HG02852 (cell line): ENCODE measurements at regions not wholly inside any gene's neighbourhood (a gene's known extent, or its start where the extent isn't known, plus 50 kb on each side); places are given as distances from the start of the nearest gene placed in this dataset.
"Not testable (repeated sequence)": the region's sequence is repeated elsewhere in the genome, so short reads cannot be mapped to it uniquely, and the experiment has no call there.

Experiments
- ATAC-seq: cut with Tn5 transposase; IDR thresholded peaks from one replicate; pipeline ENCODE4 v1.9.1; 2021; ENCODE audit warnings: mild to moderate bottlenecking, moderate library complexity; ENCODE audit not compliant: unreplicated experiment

DNA sequence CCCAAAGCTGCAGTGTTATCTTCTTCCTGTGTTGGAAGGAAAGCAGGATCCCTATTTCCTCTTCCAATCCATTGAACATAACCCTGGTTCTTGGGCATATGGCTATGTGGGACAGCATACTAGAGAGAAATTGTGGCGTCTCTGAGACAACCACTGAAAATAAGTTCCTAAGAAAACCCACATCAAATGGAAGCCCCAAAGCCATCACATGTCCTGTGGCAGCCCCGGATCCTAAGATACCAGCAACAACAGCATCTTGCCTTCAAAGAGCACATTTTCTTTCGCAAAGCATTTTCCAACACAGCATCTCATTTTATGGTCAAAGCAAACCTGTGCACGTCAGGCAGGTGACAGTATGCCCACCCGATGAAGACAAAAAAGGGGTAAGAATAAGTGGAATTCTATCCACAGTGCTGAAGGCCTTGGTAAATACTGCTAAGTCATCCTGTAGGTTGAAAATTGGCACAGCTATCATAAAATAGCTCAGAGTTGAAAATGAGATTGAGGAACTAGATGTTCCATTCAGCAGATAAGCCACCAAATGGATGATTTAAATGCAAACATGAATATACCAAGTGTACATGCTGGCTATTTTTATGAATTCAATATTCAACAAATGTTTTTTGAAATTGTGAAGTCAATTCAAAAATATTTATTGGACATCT, 232.2 kb downstream of the DLEU7 start:
- no peak for ATAC-seq

DNA sequence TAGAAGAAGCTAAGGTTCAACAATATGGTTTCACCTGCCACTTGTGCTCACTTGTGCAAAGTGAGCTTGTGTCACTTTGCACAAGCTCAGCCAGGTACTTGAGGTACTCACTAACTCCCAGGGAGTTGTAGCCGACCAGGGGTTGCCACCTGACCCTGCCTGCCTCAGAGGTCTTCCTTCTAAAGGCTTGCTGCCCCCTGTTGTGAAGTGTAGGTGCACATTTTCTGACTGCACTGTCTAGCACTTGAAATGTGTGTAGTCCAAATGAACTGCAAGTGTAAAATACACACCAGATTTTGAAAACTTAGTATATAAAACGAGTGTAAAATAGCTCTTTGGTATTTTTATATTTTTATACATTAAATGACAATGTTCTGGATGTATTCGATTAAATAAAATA, 230.8 kb downstream of the DLEU7 start:
- no peak for ATAC-seq

DNA sequence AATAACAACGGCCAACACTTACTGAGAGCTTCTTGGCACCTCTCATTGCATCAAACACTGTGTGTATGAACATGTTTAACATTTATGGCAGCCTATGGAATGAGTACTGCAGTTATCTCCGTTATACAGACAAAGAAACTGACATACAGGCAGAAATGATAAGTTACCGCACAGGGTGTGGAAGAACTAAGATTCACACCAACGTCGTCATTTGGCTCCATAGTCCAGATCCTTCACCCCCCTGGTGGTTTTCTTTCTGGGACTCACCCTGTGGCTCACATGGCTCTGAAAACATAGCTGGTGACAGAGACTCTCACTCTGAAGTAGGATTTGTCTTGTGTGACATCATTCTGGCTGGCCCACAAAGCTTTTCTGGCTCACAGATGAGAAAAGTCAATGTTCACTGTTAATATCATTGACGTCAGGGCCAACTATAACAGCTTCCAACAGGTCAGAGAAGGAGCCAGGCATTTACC, 230.1 kb downstream of the DLEU7 start:
- no peak for ATAC-seq

DNA sequence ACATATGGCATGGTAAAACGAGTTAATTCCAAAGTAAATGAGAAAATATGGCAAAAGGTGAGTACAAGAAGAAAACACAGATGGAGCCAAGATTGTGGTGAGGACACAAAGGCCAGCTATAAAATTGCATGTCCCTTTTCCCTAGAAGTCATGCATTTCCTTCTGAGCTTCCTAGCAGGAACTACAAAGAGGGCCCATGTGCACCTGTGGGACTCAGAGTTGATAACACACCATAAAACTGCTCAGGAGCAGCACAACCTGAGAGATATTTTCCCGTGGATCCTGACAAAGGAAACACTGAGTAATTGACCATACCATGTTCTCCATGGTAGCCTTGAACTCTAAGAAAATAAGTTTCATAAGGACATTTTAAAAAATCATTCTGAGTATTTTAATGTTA, 228.3 kb downstream of the DLEU7 start:
- ATAC-seq, result no peak

DNA sequence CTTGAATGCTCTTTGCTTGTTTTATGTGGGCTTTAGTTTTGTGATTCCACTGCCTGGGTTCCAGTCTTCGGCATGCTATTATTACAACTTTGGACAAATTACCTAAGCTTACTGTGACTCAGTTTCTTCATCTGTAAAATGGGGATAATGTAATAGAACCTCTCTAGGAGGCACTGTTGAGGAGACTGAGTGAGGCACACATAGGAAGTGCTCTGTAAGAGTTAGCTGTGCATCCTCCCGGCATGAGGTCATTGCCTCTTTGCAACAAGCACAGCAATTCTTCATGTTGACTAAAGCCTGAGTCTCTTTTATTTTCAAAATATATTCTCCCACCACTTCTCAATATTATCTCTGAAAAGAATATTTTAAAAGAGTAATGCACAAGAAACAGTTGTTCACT, 227.4 kb downstream of the DLEU7 start:
- no peak for ATAC-seq

DNA sequence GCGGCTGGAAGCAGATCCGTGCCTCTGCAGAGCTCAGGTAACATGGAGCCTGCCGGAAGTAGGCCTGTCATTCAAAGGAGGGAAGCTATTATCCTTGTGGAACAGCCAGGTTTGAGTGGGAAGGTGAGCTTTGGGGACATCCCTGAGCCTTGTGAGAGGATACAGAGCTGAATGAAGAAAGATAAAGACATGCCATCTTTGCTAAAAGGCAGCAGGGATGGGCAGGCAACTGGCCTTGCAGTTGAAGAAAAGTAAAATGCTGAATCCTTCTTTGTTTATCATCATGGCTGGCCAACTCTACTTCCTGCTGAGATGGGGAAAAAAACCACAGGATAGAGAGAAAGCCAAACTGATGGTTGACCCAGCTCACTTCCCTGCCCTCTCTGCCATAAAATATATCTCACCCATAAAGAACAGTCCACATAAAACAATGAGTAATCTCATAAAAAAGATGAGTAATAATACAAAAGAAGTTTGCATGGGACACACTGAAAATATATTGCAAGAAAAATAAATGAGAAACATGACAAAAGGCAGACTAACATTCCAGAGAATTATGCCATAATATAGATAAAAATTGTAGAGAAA, 226.3 kb downstream of the DLEU7 start:
- ATAC-seq, result no peak

DNA sequence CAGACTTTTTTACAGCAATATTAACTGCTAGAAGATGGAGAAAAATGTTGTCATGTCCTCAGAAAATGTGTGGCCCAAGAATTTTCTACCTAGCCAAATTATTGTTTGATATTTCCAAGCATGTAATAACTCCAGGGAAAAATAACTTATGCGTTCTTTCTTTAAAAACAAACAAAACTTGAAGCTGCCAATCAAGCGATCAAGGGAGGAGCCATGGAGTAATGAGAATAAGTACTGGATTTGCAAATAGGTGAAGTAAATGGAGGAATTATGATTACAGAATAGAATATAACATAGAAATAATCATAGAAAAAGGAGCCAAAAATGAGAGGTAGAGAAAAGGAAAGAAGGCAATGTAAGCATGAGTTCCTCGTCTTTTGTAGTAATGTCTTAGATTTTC, 225.3 kb downstream of the DLEU7 start:
- no peak for ATAC-seq

DNA sequence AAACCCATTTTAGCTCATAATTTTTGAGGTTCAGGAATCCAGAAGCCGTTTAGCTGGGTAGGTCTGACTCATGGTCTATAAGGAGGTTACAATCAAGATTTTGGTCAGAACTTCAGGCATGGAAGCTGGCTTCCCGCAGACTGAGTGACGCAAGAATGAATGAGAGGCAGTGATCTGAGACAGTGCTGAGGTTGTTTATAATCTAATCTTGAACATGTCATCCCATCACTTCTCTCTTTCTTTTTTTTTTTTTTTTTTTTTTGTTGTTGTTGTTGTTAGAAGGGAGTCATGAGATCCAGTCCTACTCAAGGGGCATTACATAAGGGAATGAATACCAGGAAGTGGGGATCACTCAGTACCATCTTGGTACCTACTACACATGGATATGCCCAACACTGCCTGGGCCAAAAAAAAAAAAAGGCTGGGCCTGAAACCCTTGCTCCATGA, 217.4 kb downstream of the DLEU7 start:
- ATAC-seq, result no peak

DNA sequence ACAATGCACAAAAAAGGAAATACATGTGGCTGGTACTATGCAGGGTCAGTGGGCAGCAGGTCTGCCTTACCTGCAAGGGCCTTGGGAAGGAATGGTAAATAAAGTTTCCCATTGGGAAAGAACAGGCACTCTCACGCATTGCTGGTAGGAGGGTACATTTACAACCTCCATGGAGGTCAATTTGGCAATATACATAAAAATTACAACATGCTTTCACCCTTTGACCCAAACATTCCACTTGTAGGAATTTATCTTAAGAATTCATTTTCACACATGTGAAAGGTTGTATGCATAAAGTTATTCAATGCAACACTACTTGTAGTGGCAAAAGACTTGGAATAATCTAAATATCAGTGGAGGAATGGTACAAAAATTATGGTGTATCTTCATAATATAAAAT, 216.4 kb downstream of the DLEU7 start:
- ATAC-seq, result no peak

DNA sequence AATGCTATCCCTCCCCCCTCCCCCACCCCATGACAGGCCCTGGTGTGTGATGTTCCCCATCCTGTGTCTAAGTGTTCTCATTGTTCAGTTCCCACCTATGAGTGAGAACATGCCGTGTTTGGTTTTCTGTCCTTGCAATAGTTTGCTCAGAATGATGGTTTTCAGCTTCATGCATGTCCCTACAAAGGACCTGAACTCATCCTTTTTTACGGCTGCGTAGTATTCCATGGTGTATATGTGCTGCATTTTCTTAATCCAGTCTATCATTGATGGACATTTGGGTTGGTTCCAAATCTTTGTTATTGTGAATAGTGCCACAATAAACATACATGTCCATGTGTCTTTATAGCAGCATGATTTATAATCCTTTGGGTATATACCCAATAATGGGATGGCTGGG, 215.0 kb downstream of the DLEU7 start:
- not testable (repeated sequence) for ATAC-seq

DNA sequence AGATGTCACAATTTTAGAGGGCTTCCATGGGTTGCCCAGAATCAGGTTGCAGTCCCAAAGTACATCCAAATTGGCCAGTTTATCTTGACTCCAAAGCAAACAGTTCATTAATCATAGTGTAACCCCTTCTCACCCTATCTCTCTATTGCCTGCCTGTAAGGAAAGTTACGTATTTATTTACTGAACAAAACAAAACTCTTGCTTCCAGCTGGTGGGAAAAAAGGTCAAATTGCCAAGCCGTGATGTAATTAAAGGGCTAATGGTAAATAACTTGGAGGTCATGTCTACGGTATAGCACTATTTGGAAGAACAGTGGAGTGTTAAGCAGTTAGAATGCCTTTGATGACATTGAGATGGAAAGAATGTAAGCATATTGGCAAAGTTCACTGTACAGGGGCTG, 214.0 kb downstream of the DLEU7 start:
- ATAC-seq, result no peak

DNA sequence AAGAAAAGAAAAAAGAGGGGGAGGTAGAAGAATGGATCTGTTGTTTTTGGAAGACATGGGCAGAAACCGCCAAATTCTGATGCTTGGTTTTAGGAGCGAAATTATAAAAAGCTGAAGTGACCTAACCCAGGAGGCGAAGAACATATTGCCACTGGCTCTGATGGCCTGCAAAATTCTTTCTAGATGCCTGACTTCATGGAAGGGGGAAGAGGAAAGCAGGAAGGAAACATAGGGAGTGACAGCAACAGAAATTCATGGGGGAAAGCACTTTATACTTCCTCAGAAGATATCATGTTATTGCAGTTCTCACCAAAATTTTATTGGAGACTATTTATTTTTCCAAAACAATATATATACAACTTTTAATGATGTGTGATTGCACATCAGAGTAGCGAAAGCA, 213.5 kb downstream of the DLEU7 start:
- ATAC-seq, result no peak

DNA sequence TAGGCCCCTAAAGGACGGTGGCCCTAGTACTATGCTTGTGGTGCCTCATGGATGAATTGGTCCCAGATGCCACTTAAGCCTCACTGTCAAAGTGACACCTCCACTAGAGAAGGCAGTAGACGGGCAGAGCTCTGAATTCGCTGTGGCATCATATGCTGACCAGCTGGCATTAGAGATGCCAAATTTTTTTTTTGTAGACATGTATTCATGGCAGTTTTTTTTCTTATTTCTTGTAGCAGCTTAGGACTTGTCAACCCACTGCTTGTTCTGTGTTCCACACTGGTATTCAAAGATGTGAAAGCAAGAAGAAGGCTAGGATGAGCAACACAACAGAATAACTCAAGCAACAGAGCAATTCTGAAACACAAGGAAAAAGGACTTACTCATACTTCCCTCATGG, 212.5 kb downstream of the DLEU7 start:
- ATAC-seq, result no peak

DNA sequence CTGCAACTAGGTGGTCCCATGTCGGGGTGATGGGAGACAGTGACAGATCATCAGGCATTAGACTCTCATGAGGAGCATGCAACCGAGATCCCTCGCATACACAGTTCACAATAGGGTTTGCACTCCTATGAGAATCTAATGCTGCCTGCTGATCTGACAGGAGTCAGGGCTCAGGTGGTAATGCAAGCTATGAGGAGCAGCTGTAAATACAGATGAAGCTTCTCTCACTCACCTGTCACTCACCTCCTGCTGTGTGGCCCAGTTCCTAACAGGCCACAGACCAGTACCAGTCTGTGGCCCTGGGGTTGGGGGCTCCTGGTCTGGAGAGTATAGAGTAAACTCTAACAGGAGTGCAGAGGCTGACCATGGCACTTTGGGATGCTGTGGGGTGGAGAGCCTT, 209.2 kb downstream of the DLEU7 start:
- no peak for ATAC-seq

DNA sequence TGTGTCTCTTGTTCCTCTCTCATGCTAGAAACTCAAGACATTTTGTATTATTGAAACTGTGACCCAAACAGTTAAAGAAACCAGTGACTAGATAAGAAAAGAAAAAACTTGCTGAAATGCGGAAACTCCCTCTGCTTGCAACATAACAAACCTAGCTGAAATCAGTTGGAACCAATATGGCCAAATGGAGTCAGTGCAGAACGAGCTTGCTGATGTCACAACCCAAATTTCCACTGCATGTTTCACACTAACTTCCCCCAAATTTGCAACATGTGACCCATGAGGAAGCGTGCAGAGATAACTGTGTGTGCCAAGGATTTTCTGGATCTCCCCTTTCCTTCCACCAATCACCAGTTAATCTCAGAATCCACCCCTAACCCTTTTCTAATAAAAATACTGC, 208.0 kb downstream of the DLEU7 start:
- ATAC-seq, result peak; percentile 68

DNA sequence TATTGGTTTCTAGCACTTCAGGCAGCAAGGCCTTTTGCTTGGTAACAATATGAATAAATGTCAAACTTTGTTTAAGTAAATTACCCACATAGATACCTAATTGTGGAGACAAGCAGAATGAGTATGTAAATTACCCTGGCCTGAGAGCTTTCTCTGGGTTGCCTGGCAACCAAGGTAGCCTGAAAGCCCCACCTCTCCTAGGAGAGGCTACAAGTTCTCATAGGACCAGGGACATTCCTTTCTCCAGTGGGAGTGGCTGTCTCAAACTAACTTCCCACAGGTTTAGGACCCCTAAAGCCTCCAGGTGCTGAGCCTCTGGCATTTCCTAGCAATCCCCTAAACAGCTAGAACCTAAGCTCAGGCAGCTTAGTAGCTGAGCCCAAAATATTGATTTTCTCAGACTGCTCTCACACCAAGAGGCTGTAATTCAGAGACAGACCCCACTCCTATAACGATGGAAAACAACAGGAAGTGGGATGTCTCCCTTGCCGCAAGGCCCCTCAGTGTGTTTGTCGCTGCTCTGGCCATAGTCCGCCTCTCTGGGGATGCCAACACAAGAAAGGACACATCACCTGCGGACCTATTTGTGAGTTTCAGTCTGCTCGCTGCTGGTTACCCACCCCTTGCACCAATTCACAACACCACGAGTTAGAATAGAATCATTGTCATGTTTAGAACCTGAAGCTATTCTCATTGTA, 207.3 kb downstream of the DLEU7 start:
- ATAC-seq, result peak; percentile 90

DNA sequence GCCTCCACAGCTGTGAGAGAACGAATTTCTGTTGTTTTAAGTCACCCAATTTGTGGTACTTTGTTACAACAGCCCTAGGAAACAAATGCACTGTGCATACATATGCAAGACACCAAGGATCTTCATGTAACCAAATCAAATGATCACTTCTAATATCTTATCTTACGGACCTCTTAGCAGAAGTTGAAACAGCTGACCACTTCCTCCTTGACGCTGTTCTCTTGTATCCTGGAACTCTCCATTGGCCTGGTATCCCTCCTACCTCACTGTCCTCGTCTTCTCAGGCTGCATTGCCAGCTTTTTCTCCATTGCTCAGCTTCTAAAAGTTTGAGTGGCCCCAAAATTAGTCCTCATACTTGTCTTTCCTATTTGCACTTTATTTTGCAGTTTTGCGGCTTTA, 200.4 kb downstream of the DLEU7 start:
- no peak for ATAC-seq

DNA sequence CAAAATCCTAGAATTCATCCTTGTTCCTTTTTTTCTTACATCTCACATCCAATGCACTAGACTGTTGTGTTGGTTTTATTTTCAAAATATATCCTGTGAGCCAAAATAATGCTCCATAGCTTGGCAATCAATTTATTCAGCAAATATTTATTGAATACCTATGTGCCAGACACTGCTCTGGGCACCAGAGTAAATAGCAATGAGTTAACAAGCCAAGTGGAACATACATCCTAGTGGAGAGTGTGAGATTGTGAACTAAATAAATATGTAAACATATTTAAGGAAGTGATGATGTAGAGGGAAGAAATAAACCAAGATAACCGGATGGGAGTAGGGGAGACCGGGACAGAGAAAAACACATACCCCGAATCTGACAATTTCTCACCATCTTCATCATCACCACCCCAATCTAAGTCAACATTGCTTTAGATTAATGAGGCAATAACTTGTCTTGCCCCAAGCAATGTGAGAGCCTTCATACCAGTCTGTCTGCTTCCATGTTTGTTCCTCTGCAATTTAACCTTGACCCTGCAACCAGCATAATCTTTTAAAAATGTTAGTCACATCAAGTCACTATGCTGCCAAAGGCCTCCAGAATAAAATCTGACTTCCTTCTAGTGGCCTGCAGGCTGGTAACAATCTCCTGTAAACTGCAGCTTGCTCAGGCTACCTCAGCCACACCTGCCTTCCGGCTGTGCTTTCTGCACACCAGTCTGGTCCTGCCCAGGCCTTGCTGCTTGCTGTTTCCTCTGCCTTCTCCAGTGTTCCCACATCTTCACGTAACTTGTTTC, 199.2 kb downstream of the DLEU7 start:
- ATAC-seq, result no peak

DNA sequence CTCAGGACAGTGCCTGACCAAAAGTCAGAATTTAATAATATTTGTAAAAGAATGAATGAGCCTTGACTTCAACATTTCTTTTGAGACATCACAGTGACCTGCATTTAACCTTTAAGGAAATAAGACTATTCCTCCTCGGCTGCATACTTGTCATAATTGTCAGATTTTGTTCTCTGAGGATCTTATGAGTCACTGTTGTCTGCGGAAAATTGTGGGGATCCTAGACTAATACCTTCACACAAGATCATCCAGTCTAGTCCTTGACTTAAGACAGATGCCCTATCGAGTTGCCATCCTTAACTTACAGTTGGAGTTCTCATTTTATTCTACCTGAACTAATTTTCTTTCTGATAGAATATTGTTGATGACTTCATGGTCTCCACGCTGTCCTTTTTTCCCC, 198.4 kb downstream of the DLEU7 start:
- no peak for ATAC-seq

DNA sequence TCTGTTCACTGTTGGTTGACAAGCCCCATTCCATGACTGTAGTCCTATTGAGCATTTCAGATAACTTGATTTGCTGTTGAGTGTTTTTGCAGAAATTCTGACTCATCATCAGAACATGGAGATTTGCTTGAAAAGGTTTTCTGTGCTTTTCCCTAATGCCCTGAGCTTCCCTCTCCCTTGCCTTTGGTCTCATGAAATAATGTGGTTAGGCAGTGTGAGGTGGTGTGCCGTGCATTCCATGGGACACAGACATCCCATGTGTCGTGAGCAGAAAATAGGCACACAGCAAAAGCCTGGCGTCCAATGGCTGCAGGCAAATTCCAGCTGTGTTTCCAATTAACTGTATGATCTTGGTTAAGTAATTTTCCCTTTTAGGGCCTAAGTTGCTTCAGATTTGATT, 197.4 kb downstream of the DLEU7 start:
- ATAC-seq, result no peak

DNA sequence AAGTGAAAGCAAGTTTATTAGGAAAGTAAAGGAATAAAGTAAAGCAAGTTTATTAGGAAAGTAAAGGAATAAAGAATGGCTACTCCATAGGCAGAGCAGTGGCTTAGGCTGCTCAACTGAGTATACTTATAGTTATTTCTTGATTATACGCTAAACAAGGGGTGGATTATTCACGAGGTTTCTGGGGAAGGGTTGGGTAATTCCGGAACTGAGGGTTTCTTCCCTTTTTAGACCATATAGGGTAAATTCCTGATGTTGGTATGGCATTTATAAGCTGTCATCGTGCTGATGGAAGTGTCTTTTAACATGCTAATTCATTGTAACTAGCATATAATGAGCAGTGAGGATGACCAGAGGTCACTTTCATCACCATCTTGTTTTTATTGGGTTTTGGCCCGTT, 194.3 kb downstream of the DLEU7 start:
- ATAC-seq, result no peak
